ENCODE measurements at regions not wholly inside any gene's neighbourhood (a gene's known extent, or its start where the extent isn't known, plus 50 kb on each side); places are given as distances from the start of the nearest gene placed in this dataset.

DNA sequence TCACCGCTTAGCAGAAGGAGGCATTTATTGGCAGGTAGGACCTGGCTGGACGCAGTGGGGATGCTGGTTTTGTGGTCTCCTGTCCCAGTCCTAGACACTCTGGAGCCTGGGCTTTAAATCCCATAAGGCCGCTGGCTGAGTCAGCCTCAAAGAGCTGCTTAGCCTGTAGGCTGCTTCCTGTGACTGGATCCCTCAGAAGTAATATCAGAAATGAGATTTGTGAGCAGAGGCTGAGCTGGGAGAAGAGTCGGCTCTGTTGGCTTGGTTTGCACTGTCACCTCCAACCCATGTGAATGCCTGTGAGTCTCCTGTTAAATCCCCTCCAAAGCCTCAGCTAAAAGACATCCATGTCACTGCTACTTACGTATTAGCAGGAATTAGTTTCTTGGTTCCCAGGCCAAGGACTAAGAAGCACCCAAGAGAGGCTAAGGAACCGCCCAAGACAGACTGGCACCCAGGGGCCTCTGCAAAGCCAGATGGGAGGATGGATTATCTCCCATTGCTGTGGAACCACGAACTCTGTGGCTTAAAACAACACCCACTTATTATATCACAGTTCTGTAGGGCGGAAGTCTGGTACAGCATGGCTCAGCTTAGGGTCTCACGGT, 289.4 kb downstream of the CDC5L start:
- H3K9ac ChIP-seq (ENCODE audit: low read depth, low read length): no peak overlapping the region
- H3K36me3 ChIP-seq (ENCODE audit: insufficient read depth, low read length): no peaks in the 10 kb centered on the region
- peaks cover 14% of the 10 kb centered on the region for H3K4me1 ChIP-seq (ENCODE audit: insufficient read depth, low read length)
- no peaks in the 10 kb centered on the region for H3K9me3 ChIP-seq (ENCODE audit: control insufficient read depth, insufficient read depth, low read length)

DNA sequence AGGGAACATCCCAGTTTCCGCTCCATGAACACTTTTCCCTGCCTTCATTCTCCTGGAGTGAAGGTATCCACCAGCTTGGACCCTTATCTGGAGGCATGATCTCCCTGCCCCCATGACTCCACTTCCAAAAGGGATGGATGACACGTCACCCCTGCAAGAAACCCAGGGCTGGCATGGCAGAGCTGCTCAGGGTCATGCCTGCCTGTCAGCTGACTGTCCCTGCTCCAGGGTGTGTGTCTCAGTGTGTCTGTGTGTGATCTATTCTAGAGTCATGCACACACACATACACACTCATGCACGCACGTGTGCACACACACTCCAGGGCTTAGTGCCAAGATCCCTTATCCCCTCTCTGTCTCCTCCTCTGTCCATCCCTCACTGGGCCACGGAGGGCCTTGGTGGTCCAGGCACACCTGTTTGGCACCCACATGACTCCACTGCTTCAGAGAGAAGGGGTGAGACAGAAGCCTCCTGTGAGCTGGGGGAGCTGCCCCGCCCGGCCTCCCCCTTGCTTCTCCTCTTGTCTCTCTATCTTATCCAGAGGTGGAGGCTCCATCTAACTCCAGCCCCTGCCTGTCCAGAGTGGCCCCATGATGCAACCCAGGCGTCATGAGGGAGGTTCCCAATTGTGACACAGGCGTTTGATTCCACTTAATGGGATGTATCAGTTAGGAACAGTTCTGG, 290.9 kb downstream of the CDC5L start:
- Histone ChIP-seq H3K36me3 (ENCODE audit: insufficient read depth, low read length) (no peaks in the 10 kb centered on the region), H3K4me1 (ENCODE audit: insufficient read depth, low read length) (0 out of 2 replicates have a peak, but pooled peaks cover 3% of the 10 kb centered on the region)

DNA sequence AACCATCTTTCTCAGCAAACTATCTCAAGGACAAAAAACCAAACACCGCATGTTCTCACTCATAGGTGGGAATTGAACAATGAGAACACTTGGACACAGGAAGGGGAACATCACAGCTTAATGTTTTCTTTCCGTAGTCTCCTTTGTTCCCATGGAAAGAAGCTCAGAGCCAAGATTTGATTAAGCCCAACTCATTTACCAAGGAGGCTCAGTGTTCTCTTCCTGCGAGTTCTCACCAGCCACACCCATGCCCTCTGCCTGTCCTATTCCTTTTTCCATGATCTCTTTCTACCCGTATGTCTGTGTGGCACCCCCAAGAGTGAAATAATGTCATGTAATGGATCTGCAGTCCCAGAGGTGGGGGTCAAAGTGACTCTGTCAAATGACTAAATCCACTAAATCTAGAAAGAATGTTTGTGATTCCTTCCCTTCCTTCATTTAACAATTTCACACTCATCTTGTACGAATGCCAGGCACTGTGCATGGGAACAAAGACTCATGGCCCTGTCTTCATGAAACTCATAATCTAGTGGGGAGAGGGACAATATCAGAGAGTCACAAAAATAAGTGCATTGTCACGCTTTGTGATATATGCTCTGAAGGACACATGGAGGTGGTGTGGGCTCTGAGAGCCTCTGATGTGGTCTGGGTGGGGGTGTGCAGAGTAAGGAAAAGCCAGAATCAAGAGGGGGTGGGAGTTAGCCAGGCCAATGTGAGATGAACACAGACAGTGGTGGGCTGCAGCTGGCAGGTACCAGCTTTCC, 292.1 kb downstream of the CDC5L start:
- H3K4me1 ChIP-seq (ENCODE audit: insufficient read depth, low read length): 0 out of 2 replicates have a peak, but pooled peaks cover under 1% of the 10 kb centered on the region
- H3K9ac ChIP-seq (ENCODE audit: low read depth, low read length): no peak overlapping the region
- no peaks in the 10 kb centered on the region for H3K9me3 ChIP-seq (ENCODE audit: control insufficient read depth, insufficient read depth, low read length)
- H3K36me3 ChIP-seq (ENCODE audit: insufficient read depth, low read length): no peaks in the 10 kb centered on the region

More for the DNA sequence above, 290.9 kb downstream of the CDC5L start:
- no peaks in the 10 kb centered on the region for H3K9me3 ChIP-seq (ENCODE audit: control insufficient read depth, insufficient read depth, low read length)
- H3K9ac ChIP-seq (ENCODE audit: low read depth, low read length): no peak overlapping the region

DNA sequence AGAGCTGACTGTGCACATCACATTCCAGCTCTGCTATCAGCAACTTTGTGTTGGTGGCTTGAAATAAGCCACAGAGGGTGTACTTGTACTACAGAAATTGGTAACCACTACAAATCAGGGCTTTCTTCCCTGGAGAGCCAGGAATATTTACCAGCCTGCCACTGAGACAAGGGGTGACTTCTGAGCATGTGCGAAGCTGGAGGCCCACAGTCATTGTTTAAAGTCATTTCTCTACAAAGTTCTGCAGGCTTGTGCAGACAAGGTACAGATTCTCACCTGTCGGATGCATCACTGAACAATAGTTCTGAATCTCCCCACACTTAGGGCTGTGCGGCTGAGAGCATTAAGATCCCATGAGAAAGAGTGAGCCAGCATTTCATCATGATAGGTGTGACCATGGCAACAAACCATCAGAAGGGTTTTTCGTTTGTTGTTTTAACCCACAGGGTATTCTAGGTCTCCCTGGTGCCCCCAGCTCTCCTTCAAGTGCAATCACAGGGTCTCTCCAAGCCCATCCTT, 292.8 kb downstream of the CDC5L start:
- no peaks in the 10 kb centered on the region for H3K4me1 ChIP-seq (ENCODE audit: insufficient read depth, low read length)

DNA sequence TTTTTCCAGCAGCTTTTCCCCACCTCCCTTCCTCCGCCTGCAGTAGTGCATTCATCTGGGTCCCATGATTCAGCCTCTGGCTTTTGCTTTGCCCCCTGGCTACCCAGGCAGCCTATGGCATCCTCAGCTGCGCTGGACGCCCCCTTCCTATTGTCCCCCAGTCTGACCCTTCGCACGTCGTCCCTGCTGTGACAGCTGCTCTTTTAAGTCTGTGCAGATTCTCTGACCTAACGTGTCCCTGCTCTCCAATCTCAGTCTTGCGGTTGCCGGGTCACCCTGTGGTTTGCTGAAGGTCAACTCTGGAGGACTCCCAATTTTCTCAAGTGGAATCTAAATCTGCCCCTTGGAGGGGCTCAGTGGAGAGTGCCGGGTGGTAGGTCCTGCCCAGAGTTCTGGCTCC, 294.3 kb downstream of the CDC5L start:
- Histone ChIP-seq H3K4me1 (ENCODE audit: insufficient read depth, low read length) (no peaks in the 10 kb centered on the region), H3K9ac (ENCODE audit: low read depth, low read length) (no peak overlapping the region), H3K9me3 (ENCODE audit: control insufficient read depth, insufficient read depth, low read length) (0 out of 2 replicates have a peak, but pooled peaks cover 4% of the 10 kb centered on the region), H3K36me3 (ENCODE audit: insufficient read depth, low read length) (no peaks in the 10 kb centered on the region)

More for the DNA sequence above, 292.8 kb downstream of the CDC5L start:
- no peak overlapping the region for H3K9ac ChIP-seq (ENCODE audit: low read depth, low read length)
- no peaks in the 10 kb centered on the region for H3K9me3 ChIP-seq (ENCODE audit: control insufficient read depth, insufficient read depth, low read length)
- H3K36me3 ChIP-seq (ENCODE audit: insufficient read depth, low read length): no peaks in the 10 kb centered on the region

DNA sequence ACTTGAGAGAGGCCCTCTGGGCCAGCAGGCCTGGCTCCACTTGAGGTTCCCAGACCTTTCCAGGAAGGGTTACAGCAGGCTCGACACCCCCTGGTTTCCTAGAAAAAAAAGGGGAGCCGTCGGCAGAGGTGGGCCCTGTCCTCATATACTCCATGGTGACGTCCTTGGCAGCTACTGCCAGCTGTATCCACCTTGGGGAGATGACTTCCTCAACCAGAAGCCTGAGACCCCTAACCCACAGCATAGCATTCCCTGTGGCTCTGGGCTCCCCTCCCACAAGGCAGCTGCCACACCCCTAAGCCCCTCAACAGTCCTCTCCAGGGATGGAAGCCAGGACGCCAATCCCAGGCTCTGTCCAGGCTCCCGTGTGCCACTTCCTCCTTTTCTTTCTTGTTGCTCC, 294.8 kb downstream of the CDC5L start:
- peaks cover 4% of the 10 kb centered on the region; the same call in 1 of the 2 replicates for H3K9me3 ChIP-seq (ENCODE audit: control insufficient read depth, insufficient read depth, low read length)
- H3K4me1 ChIP-seq (ENCODE audit: insufficient read depth, low read length): no peaks in the 10 kb centered on the region
- no peak overlapping the region for H3K9ac ChIP-seq (ENCODE audit: low read depth, low read length)
- H3K36me3 ChIP-seq (ENCODE audit: insufficient read depth, low read length): no peaks in the 10 kb centered on the region

DNA sequence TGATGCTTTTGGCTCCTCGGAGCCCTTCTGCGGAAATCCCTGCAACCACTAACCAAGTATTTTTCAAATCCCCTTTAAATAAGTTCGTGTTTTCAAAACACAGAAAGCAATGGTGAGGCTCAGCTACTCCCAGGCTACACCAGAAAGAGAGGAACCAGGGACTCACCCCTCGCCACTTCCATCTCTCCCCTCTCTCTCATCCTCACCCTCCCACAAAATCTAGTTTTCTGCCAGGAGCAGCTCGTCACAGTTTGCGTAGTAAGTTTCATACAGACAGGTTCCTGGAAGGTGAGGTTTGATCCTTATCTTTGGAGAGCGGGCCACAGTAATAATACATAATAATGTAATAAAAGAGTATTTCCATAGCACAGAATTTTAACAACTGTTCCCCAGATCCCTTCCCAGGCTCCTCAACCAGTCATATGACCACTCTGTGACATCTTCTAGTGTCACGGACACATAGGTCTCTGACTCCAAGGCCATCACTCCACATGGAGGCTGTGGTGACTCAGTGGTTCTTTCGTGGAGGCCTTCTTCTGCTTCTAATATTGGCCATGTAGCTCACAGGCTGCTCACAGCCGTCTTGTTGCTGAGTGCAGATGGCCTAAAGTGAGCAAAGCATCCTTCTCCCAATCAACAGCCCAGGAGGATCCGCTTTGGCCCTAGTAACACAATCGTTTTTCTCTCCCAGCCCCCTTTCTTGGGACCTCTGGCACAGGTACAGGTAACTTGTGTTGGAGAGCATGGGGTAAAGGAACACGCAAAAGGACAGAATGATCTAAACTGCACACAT, 295.7 kb downstream of the CDC5L start:
- H3K9ac ChIP-seq (ENCODE audit: low read depth, low read length): no peak overlapping the region
- H3K36me3 ChIP-seq (ENCODE audit: insufficient read depth, low read length): no peaks in the 10 kb centered on the region
- peaks cover 6% of the 10 kb centered on the region; the same call in 1 of the 2 replicates for H3K9me3 ChIP-seq (ENCODE audit: control insufficient read depth, insufficient read depth, low read length)
- no peaks in the 10 kb centered on the region for H3K4me1 ChIP-seq (ENCODE audit: insufficient read depth, low read length)

DNA sequence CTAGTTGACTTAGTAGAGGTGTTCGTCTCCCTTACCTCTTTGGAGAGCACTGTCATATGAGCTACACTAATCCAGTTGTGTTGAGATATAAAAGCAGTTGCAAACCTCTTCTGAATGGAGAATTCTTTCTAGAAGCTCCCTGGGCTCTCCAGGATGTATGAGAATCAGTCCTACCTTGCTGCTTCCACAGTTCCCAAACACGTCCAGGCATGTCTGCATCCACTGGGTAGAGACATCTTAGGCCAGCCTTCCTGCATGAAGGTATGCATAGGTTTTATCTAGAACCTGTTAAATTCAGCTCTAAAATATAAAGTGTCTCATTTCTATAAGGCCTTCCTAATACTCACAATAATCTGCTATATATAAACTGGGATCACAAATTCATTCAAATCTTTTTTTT, 297.7 kb downstream of the CDC5L start:
- Histone ChIP-seq H3K9ac (ENCODE audit: low read depth, low read length) (no peak overlapping the region), H3K36me3 (ENCODE audit: insufficient read depth, low read length) (no peaks in the 10 kb centered on the region), H3K9me3 (ENCODE audit: control insufficient read depth, insufficient read depth, low read length) (peaks cover 8% of the 10 kb centered on the region; the same call in 1 of the 2 replicates), H3K4me1 (ENCODE audit: insufficient read depth, low read length) (no peaks in the 10 kb centered on the region)

DNA sequence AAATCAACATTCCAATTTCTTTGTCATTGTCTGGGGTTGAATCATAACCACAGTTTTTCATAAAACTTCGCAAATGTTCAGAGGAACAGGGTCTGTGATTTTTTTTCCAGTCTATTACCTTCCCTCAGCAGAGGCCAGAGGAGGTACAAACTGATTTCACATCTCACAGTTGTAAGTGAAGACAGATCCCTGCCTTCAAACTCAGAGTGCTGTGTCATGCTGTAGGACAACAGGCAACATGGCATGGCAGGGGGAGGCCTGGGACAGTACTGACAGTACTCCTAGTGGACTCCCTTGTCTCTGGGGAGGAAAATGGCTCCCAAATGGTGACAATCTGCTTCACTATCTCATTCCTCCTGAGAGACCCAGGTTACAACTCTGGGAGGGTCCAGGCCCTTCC, 308.6 kb downstream of the CDC5L start:
- no peaks in the 10 kb centered on the region for H3K36me3 ChIP-seq (ENCODE audit: insufficient read depth, low read length)
- H3K4me1 ChIP-seq (ENCODE audit: insufficient read depth, low read length): peaks cover 2% of the 10 kb centered on the region; the same call in 1 of the 2 replicates
- no peaks in the 10 kb centered on the region for H3K9me3 ChIP-seq (ENCODE audit: control insufficient read depth, insufficient read depth, low read length)
- no peak overlapping the region for H3K9ac ChIP-seq (ENCODE audit: low read depth, low read length)

DNA sequence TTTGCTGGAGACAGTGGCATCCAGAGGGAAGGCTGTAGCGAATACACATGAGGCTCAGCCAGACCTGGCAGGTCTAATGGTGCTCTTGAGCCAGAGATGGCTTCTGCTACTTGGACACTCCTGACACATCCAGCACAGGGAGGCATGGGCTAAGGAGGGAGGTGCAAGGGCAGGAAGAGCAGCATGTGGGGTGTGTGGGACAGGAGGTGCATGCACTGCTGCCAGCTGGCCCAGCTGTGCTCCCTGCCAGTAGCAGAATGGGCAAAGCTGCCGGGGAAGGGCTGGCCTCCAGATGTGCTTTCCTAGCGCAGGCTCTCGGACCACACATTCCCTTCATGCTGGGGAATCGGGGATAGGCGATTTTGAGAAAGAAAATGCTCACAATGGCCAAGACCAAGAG, 309.2 kb downstream of the CDC5L start:
- Histone ChIP-seq H3K9me3 (ENCODE audit: control insufficient read depth, insufficient read depth, low read length) (no peaks in the 10 kb centered on the region), H3K4me1 (ENCODE audit: insufficient read depth, low read length) (peaks cover 6% of the 10 kb centered on the region; the same call in 1 of the 2 replicates), H3K9ac (ENCODE audit: low read depth, low read length) (no peak overlapping the region), H3K36me3 (ENCODE audit: insufficient read depth, low read length) (no peaks in the 10 kb centered on the region)

DNA sequence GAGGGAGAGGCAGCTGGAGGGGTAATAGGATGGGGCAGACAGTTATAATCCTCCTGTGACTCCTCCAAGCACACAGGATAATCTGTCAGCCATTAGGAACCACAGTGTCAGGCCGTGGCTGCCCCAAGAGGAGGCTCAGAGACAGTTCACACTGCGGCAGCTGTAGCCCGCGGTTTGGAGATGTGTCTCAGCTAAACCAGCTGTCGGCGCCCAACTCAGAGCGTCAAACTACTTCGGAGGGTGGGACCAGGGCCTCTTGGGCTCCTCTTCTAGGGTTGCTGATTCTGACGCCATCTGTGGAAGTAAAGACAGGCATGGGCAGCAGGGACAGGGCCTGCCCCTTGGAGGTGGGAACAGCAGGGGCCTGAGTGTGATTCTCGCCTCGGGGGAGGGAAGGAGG, 309.8 kb downstream of the CDC5L start:
- Histone ChIP-seq H3K4me1 (ENCODE audit: insufficient read depth, low read length) (peaks cover 10% of the 10 kb centered on the region), H3K9me3 (ENCODE audit: control insufficient read depth, insufficient read depth, low read length) (no peaks in the 10 kb centered on the region), H3K36me3 (ENCODE audit: insufficient read depth, low read length) (no peaks in the 10 kb centered on the region), H3K9ac (ENCODE audit: low read depth, low read length) (no peak overlapping the region)

DNA sequence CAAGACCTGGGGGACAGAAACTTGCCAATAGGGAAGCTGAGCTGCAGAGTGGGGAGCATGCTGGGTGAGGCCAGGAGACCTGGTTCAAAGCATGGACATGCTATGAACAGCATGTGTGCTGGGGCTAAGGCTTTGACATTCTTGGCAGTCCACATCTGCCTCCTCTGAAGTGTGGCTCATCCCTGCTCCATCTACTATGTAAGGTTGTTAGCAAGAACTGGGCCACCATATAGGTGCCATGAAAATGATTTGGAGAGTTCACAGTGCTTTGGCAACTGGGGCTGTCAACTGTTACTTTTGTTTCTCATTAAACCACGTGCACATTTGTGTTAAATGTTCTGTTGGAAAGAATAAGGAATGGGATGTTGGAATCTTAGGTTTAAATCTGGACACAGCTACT, 311.1 kb downstream of the CDC5L start:
- Histone ChIP-seq H3K9ac (ENCODE audit: low read depth, low read length) (no peak overlapping the region), H3K9me3 (ENCODE audit: control insufficient read depth, insufficient read depth, low read length) (no peaks in the 10 kb centered on the region), H3K36me3 (ENCODE audit: insufficient read depth, low read length) (no peaks in the 10 kb centered on the region), H3K4me1 (ENCODE audit: insufficient read depth, low read length) (peaks cover 10% of the 10 kb centered on the region)

DNA sequence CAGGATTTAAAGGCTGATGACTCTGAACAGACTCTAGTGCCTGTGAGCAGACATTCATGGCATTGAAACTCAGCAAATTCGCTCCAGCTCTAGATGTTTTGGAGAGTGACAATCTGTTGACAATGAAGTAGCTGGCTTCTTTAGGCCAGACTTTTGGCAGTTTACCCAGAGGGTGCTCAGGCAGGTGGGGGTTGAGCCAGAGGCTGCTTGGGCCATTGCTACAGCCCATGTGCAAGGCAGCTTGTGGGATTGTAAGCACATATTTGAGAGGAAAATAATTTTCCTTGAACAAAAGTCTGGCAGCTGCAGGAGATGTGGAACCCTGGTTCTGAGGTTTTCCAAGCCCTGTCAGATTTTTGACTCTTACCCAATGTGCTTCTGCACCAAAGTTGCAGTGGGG, 311.6 kb downstream of the CDC5L start:
- no peaks in the 10 kb centered on the region for H3K9me3 ChIP-seq (ENCODE audit: control insufficient read depth, insufficient read depth, low read length)

DNA sequence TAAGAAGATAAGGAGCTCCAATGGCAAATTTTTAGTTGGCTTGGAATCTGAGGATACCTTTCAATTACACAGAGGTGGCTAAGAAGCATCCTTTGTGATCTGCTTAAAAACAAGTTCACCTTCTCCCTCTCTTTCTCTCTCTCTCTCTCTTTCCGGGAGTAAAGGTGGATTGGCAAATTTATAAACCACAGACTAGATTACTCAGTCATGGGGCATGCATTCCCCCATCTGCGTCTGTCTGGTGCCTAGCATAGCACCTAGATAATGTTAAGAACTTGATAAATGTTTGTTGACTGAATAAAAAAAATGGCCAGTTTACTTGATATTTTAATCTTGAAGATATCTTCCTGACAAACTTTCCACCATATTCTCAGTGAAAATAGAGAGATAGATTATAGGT, 312.3 kb downstream of the CDC5L start:
- no peak overlapping the region for H3K9ac ChIP-seq (ENCODE audit: low read depth, low read length)
- H3K4me1 ChIP-seq (ENCODE audit: insufficient read depth, low read length): peaks cover 10% of the 10 kb centered on the region
- H3K36me3 ChIP-seq (ENCODE audit: insufficient read depth, low read length): no peaks in the 10 kb centered on the region
- no peaks in the 10 kb centered on the region for H3K9me3 ChIP-seq (ENCODE audit: control insufficient read depth, insufficient read depth, low read length)

More for the DNA sequence above, 311.6 kb downstream of the CDC5L start:
- Histone ChIP-seq H3K4me1 (ENCODE audit: insufficient read depth, low read length) (peaks cover 10% of the 10 kb centered on the region), H3K36me3 (ENCODE audit: insufficient read depth, low read length) (no peaks in the 10 kb centered on the region), H3K9ac (ENCODE audit: low read depth, low read length) (no peak overlapping the region)

All from ES-I3 (cell line).